OCI-LY7 (cell line): ENCODE measurements at regions not wholly inside any gene's neighbourhood (a gene's known extent, or its start where the extent isn't known, plus 50 kb on each side); places are given as distances from the start of the nearest gene placed in this dataset.

ENCODE experiments used
- EZH2phosphoT487 ChIP-seq: fragments of 200-600 bp; sonication (generic); IDR thresholded peaks from 2 replicates; pipeline ENCODE4 v1.6.1; 2018; ENCODE audit warnings: low read depth, borderline replicate concordance, mild to moderate bottlenecking, mixed run types, antibody characterized with exemption, low read length, moderate library complexity, mixed read lengths
- TF ChIP-seq, protein P1 (sequence below): fragments of 200-600 bp; sonication (generic); conservative IDR thresholded peaks from 2 replicates; pipeline ENCODE4 v1.5.1; 2014; ENCODE audit warnings: mild to moderate bottlenecking, antibody characterized with exemption, low read length, moderate library complexity, mixed read lengths

DNA sequence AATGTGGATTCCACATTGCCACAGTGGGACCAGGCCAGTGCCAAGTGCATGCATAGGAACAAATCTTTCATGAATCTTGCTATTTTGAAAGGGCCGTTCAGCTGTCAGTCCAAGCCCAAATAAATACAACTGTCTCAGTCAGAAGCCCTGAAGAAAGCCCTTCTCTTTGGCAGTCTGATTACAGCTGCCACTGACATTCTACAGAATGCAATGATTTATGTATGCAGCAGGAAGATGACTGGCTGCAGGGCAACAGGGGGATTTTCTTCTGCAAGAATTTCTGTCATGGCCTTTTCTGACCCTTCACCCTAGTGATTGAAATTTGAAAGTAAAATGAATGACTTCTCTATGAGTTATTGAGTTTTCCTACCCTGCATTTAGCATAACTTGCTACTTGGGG is 86.7 kb upstream of the FER start:
- TF ChIP-seq, protein P1, sequence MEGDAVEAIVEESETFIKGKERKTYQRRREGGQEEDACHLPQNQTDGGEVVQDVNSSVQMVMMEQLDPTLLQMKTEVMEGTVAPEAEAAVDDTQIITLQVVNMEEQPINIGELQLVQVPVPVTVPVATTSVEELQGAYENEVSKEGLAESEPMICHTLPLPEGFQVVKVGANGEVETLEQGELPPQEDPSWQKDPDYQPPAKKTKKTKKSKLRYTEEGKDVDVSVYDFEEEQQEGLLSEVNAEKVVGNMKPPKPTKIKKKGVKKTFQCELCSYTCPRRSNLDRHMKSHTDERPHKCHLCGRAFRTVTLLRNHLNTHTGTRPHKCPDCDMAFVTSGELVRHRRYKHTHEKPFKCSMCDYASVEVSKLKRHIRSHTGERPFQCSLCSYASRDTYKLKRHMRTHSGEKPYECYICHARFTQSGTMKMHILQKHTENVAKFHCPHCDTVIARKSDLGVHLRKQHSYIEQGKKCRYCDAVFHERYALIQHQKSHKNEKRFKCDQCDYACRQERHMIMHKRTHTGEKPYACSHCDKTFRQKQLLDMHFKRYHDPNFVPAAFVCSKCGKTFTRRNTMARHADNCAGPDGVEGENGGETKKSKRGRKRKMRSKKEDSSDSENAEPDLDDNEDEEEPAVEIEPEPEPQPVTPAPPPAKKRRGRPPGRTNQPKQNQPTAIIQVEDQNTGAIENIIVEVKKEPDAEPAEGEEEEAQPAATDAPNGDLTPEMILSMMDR = no peak
- no peak for TF ChIP-seq EZH2phosphoT487
